ENCODE measurements at regions not wholly inside any gene's neighbourhood (a gene's known extent, or its start where the extent isn't known, plus 50 kb on each side); places are given as distances from the start of the nearest gene placed in this dataset.

- in situ Hi-C loops (cut with HindIII; ENCODE audit: low sequenced_read_pairs) = no loop called here
- H3K4me3 ChIP-seq (ENCODE audit: low read depth, low read length) = no peak overlapping the region
- no peak for DNase-seq (ENCODE audit: low read depth)
- no peak for TF ChIP-seq CTCF (IDR thresholded peaks at IDR 0.05; ENCODE audit: low read depth, low read length, missing control alignments)
Observed at GRCh38 chr7:22601003-22601402, 101.0 kb upstream of the STEAP1B start.

- in situ Hi-C loops (cut with HindIII; ENCODE audit: low sequenced_read_pairs) = no loop called here
- no peak for DNase-seq (ENCODE audit: low read depth)
- no peak overlapping the region for H3K4me3 ChIP-seq (ENCODE audit: low read depth, low read length)
- no peak for TF ChIP-seq CTCF (IDR thresholded peaks at IDR 0.05; ENCODE audit: low read depth, low read length, missing control alignments)
Observed at GRCh38 chr7:22598318-22598920, 98.4 kb upstream of the STEAP1B start.

GRCh38 chr7:22597844-22598243, 97.9 kb upstream of the STEAP1B start:
- no peak overlapping the region for H3K4me3 ChIP-seq (ENCODE audit: low read depth, low read length)
- TF ChIP-seq CTCF (IDR thresholded peaks at IDR 0.05; ENCODE audit: low read depth, low read length, missing control alignments) = no peak
- in situ Hi-C loops (cut with HindIII; ENCODE audit: low sequenced_read_pairs) = no loop called here
- DNase-seq (ENCODE audit: low read depth) = no peak

GRCh38 chr7:22596763-22597400, 96.9 kb upstream of the STEAP1B start:
- H3K4me3 ChIP-seq (ENCODE audit: low read depth, low read length) = no peak overlapping the region
- TF ChIP-seq CTCF (IDR thresholded peaks at IDR 0.05; ENCODE audit: low read depth, low read length, missing control alignments) = no peak
- in situ Hi-C loops (cut with HindIII; ENCODE audit: low sequenced_read_pairs) = no loop called here
- DNase-seq (ENCODE audit: low read depth) = no peak

GRCh38 chr7:22594020-22594419, 94.0 kb upstream of the STEAP1B start:
- no peak for TF ChIP-seq CTCF (IDR thresholded peaks at IDR 0.05; ENCODE audit: low read depth, low read length, missing control alignments)
- in situ Hi-C loops (cut with HindIII; ENCODE audit: low sequenced_read_pairs) = no loop called here

GRCh38 chr7:22591271-22591670, 91.3 kb upstream of the STEAP1B start:
- TF ChIP-seq CTCF (IDR thresholded peaks at IDR 0.05; ENCODE audit: low read depth, low read length, missing control alignments) = no peak
- H3K4me3 ChIP-seq (ENCODE audit: low read depth, low read length) = no peak overlapping the region
- DNase-seq (ENCODE audit: low read depth) = no peak
- in situ Hi-C loops (cut with HindIII; ENCODE audit: low sequenced_read_pairs) = no loop called here

More at GRCh38 chr7:22594020-22594419, 94.0 kb upstream of the STEAP1B start:
- H3K4me3 ChIP-seq (ENCODE audit: low read depth, low read length) = no peak overlapping the region
- no peak for DNase-seq (ENCODE audit: low read depth)

Measured in astrocyte of the cerebellum (primary cell).